ENCODE measurements at regions not wholly inside any gene's neighbourhood (a gene's known extent, or its start where the extent isn't known, plus 50 kb on each side); places are given as distances from the start of the nearest gene placed in this dataset.

- DNase-seq (ENCODE audit: low read depth in 2 of 2): no peak
- Histone ChIP-seq H2AFZ (ENCODE audit: low read length) (no peak overlapping the region), H3K4me1 (ENCODE audit: control insufficient read depth, extremely low read depth, insufficient read depth, low read length) (no peaks in the 10 kb centered on the region), H3K79me2 (ENCODE audit: control insufficient read depth, insufficient read depth, low read length) (no peaks in the 10 kb centered on the region), H3K36me3 (ENCODE audit: control insufficient read depth, insufficient read depth, low read length) (no peaks in the 10 kb centered on the region), H3K4me2 (ENCODE audit: extremely low read depth, insufficient read depth, low read length) (no peak overlapping the region), H3K27ac (ENCODE audit: insufficient read depth, low read length) (no peak overlapping the region), H3K9me3 (ENCODE audit: control insufficient read depth, insufficient read depth, low read depth, low read length) (no peaks in the 10 kb centered on the region), H4K20me1 (ENCODE audit: control insufficient read depth, extremely low read depth, insufficient read depth, low read length) (no peaks in the 10 kb centered on the region), H3K4me3 (replicated peaks in 1 of 4; ENCODE audit: control extremely low read depth in 1 of 4, insufficient read depth in 1 of 4, low read depth in 3 of 4, low read length in 4 of 4) (no peak overlapping the region), H3K27me3 (ENCODE audit: control insufficient read depth, insufficient read depth, low read length) (no peaks in the 10 kb centered on the region), H3K9ac (ENCODE audit: insufficient read depth, low read length) (no peak overlapping the region)
- no peak for TF ChIP-seq CTCF (conservative IDR thresholded peaks at IDR 0.05 in 1 of 2, IDR thresholded peaks at IDR 0.05 in 1 of 2; ENCODE audit: low read depth in 1 of 2, low read length in 2 of 2)
Measured at GRCh38 chr7:68180761-68181160, 1184.1 kb downstream of the TYW1 start.

- DNase-seq (ENCODE audit: low read depth in 2 of 2): no peak
- Histone ChIP-seq H3K27me3 (ENCODE audit: control insufficient read depth, insufficient read depth, low read length) (no peaks in the 10 kb centered on the region), H3K4me2 (ENCODE audit: extremely low read depth, insufficient read depth, low read length) (no peak overlapping the region), H3K4me1 (ENCODE audit: control insufficient read depth, extremely low read depth, insufficient read depth, low read length) (no peaks in the 10 kb centered on the region), H3K79me2 (ENCODE audit: control insufficient read depth, insufficient read depth, low read length) (no peaks in the 10 kb centered on the region), H3K27ac (ENCODE audit: insufficient read depth, low read length) (no peak overlapping the region), H3K9me3 (ENCODE audit: control insufficient read depth, insufficient read depth, low read depth, low read length) (no peaks in the 10 kb centered on the region), H4K20me1 (ENCODE audit: control insufficient read depth, extremely low read depth, insufficient read depth, low read length) (no peaks in the 10 kb centered on the region), H3K36me3 (ENCODE audit: control insufficient read depth, insufficient read depth, low read length) (no peaks in the 10 kb centered on the region), H3K9ac (ENCODE audit: insufficient read depth, low read length) (no peak overlapping the region), H2AFZ (ENCODE audit: low read length) (no peak overlapping the region), H3K4me3 (replicated peaks in 1 of 4; ENCODE audit: control extremely low read depth in 1 of 4, insufficient read depth in 1 of 4, low read depth in 3 of 4, low read length in 4 of 4) (no peak overlapping the region)
- TF ChIP-seq EZH2 (IDR thresholded peaks at IDR 0.05; ENCODE audit: low read length, missing control alignments): no peak
- TF ChIP-seq CTCF (conservative IDR thresholded peaks at IDR 0.05 in 1 of 2, IDR thresholded peaks at IDR 0.05 in 1 of 2; ENCODE audit: low read depth in 1 of 2, low read length in 2 of 2): no peak
Measured at GRCh38 chr7:68183176-68183575, 1186.5 kb downstream of the TYW1 start.

DNA sequence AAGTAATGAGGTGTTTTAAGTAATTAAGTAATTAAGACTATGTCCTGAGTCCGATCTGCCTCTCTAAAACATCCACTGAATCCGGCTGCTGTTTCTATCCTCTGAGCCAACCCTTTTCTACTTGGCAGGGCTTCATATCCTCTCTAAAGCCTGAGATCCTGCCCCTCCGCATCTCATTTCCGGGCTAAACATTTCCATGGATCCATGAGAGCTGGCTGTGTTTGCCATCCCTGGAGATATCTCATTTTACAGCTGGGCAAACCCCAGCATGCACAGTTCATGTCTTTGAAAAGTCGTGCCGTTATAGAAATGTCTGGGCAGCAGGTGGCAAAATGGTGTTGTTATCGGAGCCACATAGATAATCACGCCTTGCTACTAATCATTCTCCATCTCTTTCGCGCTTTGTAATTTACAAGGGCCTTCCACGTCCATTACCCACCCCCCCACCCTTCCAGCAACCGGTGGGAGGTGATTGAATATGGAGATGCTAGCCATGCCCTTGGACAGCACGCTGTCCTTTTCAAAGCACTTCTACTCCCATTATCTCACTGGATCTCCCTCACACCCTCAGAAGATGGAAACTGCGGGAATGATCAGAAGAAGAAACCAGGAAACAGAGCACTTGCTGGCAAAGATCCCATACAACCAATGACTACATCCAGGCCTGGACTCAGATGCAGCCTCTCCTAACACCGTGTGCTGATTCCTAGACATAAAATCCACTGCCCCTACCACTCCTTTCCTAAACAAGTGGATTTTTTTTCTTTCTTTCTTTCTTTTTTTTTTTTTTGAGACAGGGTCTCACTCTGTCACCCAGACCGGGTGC lies 1189.2 kb downstream of the TYW1 start:
- Histone ChIP-seq H3K4me3 (replicated peaks in 1 of 4; ENCODE audit: control extremely low read depth in 1 of 4, insufficient read depth in 1 of 4, low read depth in 3 of 4, low read length in 4 of 4) (no peak overlapping the region), H3K79me2 (ENCODE audit: control insufficient read depth, insufficient read depth, low read length) (no peaks in the 10 kb centered on the region), H3K36me3 (ENCODE audit: control insufficient read depth, insufficient read depth, low read length) (no peaks in the 10 kb centered on the region), H4K20me1 (ENCODE audit: control insufficient read depth, extremely low read depth, insufficient read depth, low read length) (no peaks in the 10 kb centered on the region), H3K4me1 (ENCODE audit: control insufficient read depth, extremely low read depth, insufficient read depth, low read length) (no peaks in the 10 kb centered on the region), H3K4me2 (ENCODE audit: extremely low read depth, insufficient read depth, low read length) (no peak overlapping the region), H3K9ac (ENCODE audit: insufficient read depth, low read length) (no peak overlapping the region), H2AFZ (ENCODE audit: low read length) (no peak overlapping the region), H3K27me3 (ENCODE audit: control insufficient read depth, insufficient read depth, low read length) (no peaks in the 10 kb centered on the region), H3K27ac (ENCODE audit: insufficient read depth, low read length) (no peak overlapping the region), H3K9me3 (ENCODE audit: control insufficient read depth, insufficient read depth, low read depth, low read length) (no peaks in the 10 kb centered on the region)
- TF ChIP-seq CTCF (conservative IDR thresholded peaks at IDR 0.05 in 1 of 2, IDR thresholded peaks at IDR 0.05 in 1 of 2; ENCODE audit: low read depth in 1 of 2, low read length in 2 of 2): no peak
- no peak for TF ChIP-seq EZH2 (IDR thresholded peaks at IDR 0.05; ENCODE audit: low read length, missing control alignments)
- DNase-seq (ENCODE audit: low read depth in 2 of 2): no peak

Measured in fibroblast of lung (primary cell).